CD14-positive monocyte (primary cell): ENCODE measurements at regions not wholly inside any gene's neighbourhood (a gene's known extent, or its start where the extent isn't known, plus 50 kb on each side); places are given as distances from the start of the nearest gene placed in this dataset.

ENCODE experiments used
- DNase-seq, 3 donors: peaks; one replicate each; pipeline ENCODE4 v3.0.0-alpha.2; 2011 to 2022
- H2AFZ ChIP-seq: 2 replicates; pipeline ENCODE4 v1.6.0; 2012; ENCODE audit warnings: mild to moderate bottlenecking, low read depth, low read length, inconsistent platforms; ENCODE audit not compliant: insufficient read depth, poor library complexity, severe bottlenecking
- H3K27ac ChIP-seq, 2 donors: 1 replicate in 1 of 2; 2 replicates in 1 of 2; pipeline ENCODE4 v1.5.1; 2012 to 2013; ENCODE audit warnings: low read length in 2 of 2, control low read depth in 1 of 2, inconsistent platforms in 1 of 2, low read depth in 1 of 2, mild to moderate bottlenecking in 1 of 2
- H3K27me3 ChIP-seq, 2 donors: one replicate each; pipeline versions ENCODE4 v1.6.0 to v1.6.1; 2011 to 2013; ENCODE audit warnings: low read length in 2 of 2; ENCODE audit not compliant: control insufficient read depth in 2 of 2, insufficient read depth in 2 of 2
- H3K36me3 ChIP-seq, 2 donors: replicated peaks in 1 of 2; 1 replicate in 1 of 2; 2 replicates in 1 of 2; pipeline versions ENCODE4 v1.5.1 to v1.6.1; 2012 to 2013; ENCODE audit warnings: low read length in 2 of 2, control low read depth in 1 of 2, inconsistent platforms in 1 of 2, mild to moderate bottlenecking in 1 of 2; ENCODE audit not compliant: insufficient read depth in 2 of 2, control insufficient read depth in 1 of 2
- H3K4me1 ChIP-seq, 2 donors: 1 replicate in 1 of 2; 2 replicates in 1 of 2; pipeline versions ENCODE4 v1.5.1 to v1.6.1; 2012 to 2013; ENCODE audit warnings: low read length in 2 of 2, control low read depth in 1 of 2, inconsistent platforms in 1 of 2, mild to moderate bottlenecking in 1 of 2, moderate library complexity in 1 of 2; ENCODE audit not compliant: insufficient read depth in 2 of 2, control insufficient read depth in 1 of 2
- H3K4me2 ChIP-seq: replicated peaks from 2 replicates; pipeline ENCODE3; 2012; ENCODE audit warnings: low read length, moderate library complexity, mild to moderate bottlenecking; ENCODE audit not compliant: poor library complexity, severe bottlenecking; ENCODE audit errors: extremely low read depth
- H3K4me3 ChIP-seq, 3 experiments: fragments of 200-600 bp in 1 of 3; sonication (generic) in 1 of 3; replicated peaks in 1 of 3; 1 replicate in 2 of 3; 2 replicates in 1 of 3; pipeline ENCODE4 v1.5.1; 2011 to 2013; ENCODE audit warnings: low read length in 3 of 3, mild to moderate bottlenecking in 3 of 3, control low read depth in 2 of 3, low read depth in 2 of 3, inconsistent platforms in 1 of 3, moderate library complexity in 1 of 3
- H3K79me2 ChIP-seq: 2 replicates; pipeline ENCODE4 v1.6.0; 2012; ENCODE audit warnings: mild to moderate bottlenecking, control low read depth, inconsistent platforms, low read length, moderate library complexity; ENCODE audit not compliant: insufficient read depth
- H3K9ac ChIP-seq: 2 replicates; pipeline ENCODE4 v1.6.0; 2017; ENCODE audit warnings: low read length, mild to moderate bottlenecking; ENCODE audit not compliant: insufficient read depth, poor library complexity, severe bottlenecking
- H3K9me3 ChIP-seq, 2 donors: replicated peaks in 1 of 2; 1 replicate in 1 of 2; 2 replicates in 1 of 2; pipeline versions ENCODE4 v1.5.1 to v1.6.1; 2012 to 2013; ENCODE audit warnings: low read length in 2 of 2, control low read depth in 1 of 2; ENCODE audit not compliant: control insufficient read depth in 1 of 2, insufficient read depth in 1 of 2
- H4K20me1 ChIP-seq: 2 replicates; pipeline ENCODE4 v1.6.0; 2012; ENCODE audit warnings: mild to moderate bottlenecking, low read length, control low read depth, moderate library complexity; ENCODE audit not compliant: insufficient read depth
- H3K27ac Mint-ChIP-seq, 7 donors: one replicate each; pipeline ENCODE4 v1.8.0; 2020; ENCODE audit warnings: mild to moderate bottlenecking in 7 of 7, mixed read lengths in 7 of 7, moderate library complexity in 6 of 7, inconsistent platforms in 2 of 7
- H3K27me3 Mint-ChIP-seq, 3 donors: one replicate each; pipeline ENCODE4 v1.8.0; 2021 to 2022; ENCODE audit warnings: low read depth in 3 of 3, mild to moderate bottlenecking in 3 of 3, mixed read lengths in 3 of 3, moderate library complexity in 3 of 3, inconsistent platforms in 1 of 3
- H3K36me3 Mint-ChIP-seq, 2 donors: one replicate each; pipeline ENCODE4 v1.8.0; 2020; ENCODE audit warnings: mixed read lengths in 2 of 2, inconsistent platforms in 1 of 2, mild to moderate bottlenecking in 1 of 2
- H3K4me1 Mint-ChIP-seq: one replicate; pipeline ENCODE4 v1.8.0; 2020; ENCODE audit warnings: mild to moderate bottlenecking, mixed read lengths
- H3K4me3 Mint-ChIP-seq, 2 donors: one replicate each; pipeline ENCODE4 v1.8.0; 2020; ENCODE audit warnings: mild to moderate bottlenecking in 2 of 2, mixed read lengths in 2 of 2, moderate library complexity in 1 of 2
- H3K9me3 Mint-ChIP-seq, 7 donors: one replicate each; pipeline ENCODE4 v1.8.0; 2020 to 2022; ENCODE audit warnings: mixed read lengths in 7 of 7, mild to moderate bottlenecking in 6 of 7, moderate library complexity in 6 of 7, inconsistent platforms in 2 of 7
- WGBS: methylation state at CpG from one replicate; pipeline ENCODE4 v1.1.5; 2013; ENCODE audit warnings: missing lambda C conversion rate; ENCODE audit not compliant: insufficient coverage; 5-methylcytosine and 5-hydroxymethylcytosine counted together
- intact Hi-C, 2 donors: fragments of 100-400 bp; cut with micrococcal nuclease; formaldehyde crosslinking; loops; one replicate each; pipeline versions ENCODE4 v1.15.0 to v1.15.1; 2023
- TF ChIP-seq, protein P1 (sequence below): fragments of 200-600 bp; IDR thresholded peaks from one replicate; pipeline ENCODE4 v1.8.0; 2022; ENCODE audit warnings: antibody characterized with exemption, mild to moderate bottlenecking

DNA sequence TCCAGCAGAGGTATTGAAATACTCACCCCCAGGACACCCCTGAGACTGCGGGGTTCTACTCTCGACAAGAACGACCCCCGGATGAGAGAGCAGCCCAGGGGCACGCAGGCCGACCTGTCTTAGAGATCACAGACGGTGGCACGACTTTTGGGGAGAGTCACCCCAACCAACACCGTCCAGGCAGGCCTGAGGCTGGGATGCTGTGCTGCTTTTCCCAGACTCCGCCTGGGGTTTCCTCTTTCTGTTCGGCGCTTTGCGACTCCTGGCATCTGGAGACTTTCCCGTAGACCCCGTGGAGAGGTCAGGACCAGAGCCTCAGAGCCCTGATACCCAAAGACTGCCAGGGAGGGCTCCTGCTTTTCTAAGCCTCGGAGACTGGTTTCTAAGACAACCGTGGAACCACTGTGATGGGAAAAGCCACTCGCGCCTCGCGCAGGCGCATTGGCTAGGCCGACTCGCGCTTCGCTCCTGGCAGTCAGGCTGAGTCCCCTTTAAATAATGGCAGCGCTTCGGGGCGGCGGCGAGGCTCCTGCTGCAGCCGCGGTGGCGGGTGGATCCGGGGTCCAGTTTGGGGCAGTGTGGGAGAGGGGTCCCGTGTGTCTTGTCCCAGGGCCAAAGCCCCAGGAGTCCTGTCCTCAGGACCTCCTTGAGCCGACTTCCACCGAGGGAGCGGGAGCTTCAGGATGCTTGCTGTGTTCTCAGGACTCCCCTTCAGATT is 484.0 kb downstream of the SPATA31A7 start:
- TF ChIP-seq, protein P1, sequence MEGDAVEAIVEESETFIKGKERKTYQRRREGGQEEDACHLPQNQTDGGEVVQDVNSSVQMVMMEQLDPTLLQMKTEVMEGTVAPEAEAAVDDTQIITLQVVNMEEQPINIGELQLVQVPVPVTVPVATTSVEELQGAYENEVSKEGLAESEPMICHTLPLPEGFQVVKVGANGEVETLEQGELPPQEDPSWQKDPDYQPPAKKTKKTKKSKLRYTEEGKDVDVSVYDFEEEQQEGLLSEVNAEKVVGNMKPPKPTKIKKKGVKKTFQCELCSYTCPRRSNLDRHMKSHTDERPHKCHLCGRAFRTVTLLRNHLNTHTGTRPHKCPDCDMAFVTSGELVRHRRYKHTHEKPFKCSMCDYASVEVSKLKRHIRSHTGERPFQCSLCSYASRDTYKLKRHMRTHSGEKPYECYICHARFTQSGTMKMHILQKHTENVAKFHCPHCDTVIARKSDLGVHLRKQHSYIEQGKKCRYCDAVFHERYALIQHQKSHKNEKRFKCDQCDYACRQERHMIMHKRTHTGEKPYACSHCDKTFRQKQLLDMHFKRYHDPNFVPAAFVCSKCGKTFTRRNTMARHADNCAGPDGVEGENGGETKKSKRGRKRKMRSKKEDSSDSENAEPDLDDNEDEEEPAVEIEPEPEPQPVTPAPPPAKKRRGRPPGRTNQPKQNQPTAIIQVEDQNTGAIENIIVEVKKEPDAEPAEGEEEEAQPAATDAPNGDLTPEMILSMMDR = no peak
- WGBS = 73% methylated on average over 39 of the region's 39 CpGs
- H3K4me1 ChIP-seq = no peaks in the 10 kb centered on the region

DNA sequence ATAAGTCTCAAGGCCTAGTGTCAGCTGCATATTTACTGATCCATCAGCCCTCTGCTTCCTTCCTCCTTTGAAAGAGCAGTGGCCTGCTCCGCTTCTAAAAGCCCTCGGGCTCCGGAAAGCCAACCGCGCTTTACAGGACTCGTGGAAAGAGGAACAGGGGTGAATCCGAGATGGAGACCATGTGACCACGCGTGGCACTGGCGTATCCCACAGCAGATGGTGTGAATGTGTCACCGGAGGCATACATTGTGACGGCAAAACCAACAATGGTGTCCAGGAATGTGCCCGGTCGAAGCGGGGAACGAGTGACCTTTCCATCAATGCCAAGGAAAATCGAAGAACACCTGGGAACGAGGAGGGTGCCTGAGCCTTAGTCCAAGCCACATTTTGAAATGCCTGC is 484.6 kb downstream of the SPATA31A7 start:
- TF ChIP-seq, protein P1 = no peak
- 83% methylated on average over 18 of the region's 18 CpGs for WGBS
- Mint-ChIP-seq H3K36me3 (no peaks in the 10 kb centered on the region), H3K27ac (no peak overlapping the region), H3K9me3 (peaks cover 41 to 60% (median 49%) of the 10 kb centered on the region in 7 donors), H3K4me3 (no peak overlapping the region), H3K27me3 (no peaks in the 10 kb centered on the region), H3K4me1 (no peaks in the 10 kb centered on the region)
- Histone ChIP-seq H3K36me3 (no peaks in the 10 kb centered on the region), H3K79me2 (no peaks in the 10 kb centered on the region), H3K4me3 (no peak overlapping the region), H3K4me2 (no peak overlapping the region), H3K9ac (no peak overlapping the region), H3K27me3 (no peaks in the 10 kb centered on the region), H3K9me3 (peaks cover 53 to 61% of the 10 kb centered on the region in 2 donors), H2AFZ (no peak overlapping the region), H4K20me1 (no peaks in the 10 kb centered on the region), H3K27ac (no peak overlapping the region), H3K4me1 (no peaks in the 10 kb centered on the region)
- no peak for DNase-seq
- intact Hi-C loops = no loop called here

More for the DNA sequence above, 484.0 kb downstream of the SPATA31A7 start:
- Histone ChIP-seq H4K20me1 (no peaks in the 10 kb centered on the region), H3K27me3 (no peaks in the 10 kb centered on the region), H2AFZ (no peak overlapping the region), H3K4me2 (no peak overlapping the region), H3K27ac (no peak overlapping the region), H3K4me3 (no peak overlapping the region), H3K9me3 (peaks cover 60 to 65% of the 10 kb centered on the region in 2 donors), H3K9ac (no peak overlapping the region), H3K36me3 (no peaks in the 10 kb centered on the region), H3K79me2 (no peaks in the 10 kb centered on the region)
- no peaks in the 10 kb centered on the region for H3K27me3 Mint-ChIP-seq
- intact Hi-C loops = no loop called here
- no peaks in the 10 kb centered on the region for H3K36me3 Mint-ChIP-seq
- H3K4me3 Mint-ChIP-seq = no peak overlapping the region
- H3K9me3 Mint-ChIP-seq = peaks cover 44 to 64% (median 54%) of the 10 kb centered on the region in 7 donors
- H3K27ac Mint-ChIP-seq = no peak overlapping the region
- no peak for DNase-seq
- no peaks in the 10 kb centered on the region for H3K4me1 Mint-ChIP-seq
